ENCODE measurements at regions not wholly inside any gene's neighbourhood (a gene's known extent, or its start where the extent isn't known, plus 50 kb on each side); places are given as distances from the start of the nearest gene placed in this dataset.

DNA sequence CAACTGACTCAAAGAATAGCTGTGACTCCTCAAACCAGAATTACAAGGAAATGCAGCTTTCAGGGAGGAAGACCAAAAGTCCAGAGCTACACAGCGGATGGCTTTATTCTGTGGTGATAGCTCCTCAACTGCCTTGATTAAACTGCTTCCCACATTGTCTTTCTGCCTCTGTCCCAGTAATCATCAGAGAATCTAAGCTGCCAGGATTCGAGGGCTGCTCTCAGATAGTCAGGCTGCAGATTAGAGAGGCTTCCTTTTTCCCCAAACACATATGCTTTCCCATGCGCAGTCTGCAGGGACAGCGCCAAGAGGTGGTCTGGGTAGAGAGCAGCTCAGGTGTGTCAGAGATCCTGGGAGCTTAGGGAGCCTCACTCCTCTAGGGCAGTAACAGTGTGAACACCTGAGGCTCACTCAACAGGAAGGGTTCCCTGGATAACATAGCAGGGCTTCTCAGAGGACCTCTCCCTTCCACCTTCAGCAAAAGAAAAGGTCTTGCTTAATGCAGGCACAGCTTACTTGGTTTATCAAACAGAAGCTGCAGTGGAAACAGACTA, 439.9 kb upstream of the TLE4 start:
- Mint-ChIP-seq H3K4me1 (no peaks in the 10 kb centered on the region), H3K27ac (no peak overlapping the region), H3K27me3 (no peaks in the 10 kb centered on the region), H3K36me3 (ENCODE audit: low read depth) (no peaks in the 10 kb centered on the region), H3K9me3 (no peaks in the 10 kb centered on the region), H3K4me3 (no peak overlapping the region)
- DNase-seq, result no peak
- CTCF ChIA-PET, result no interaction called here
- POLR2A ChIA-PET, result no interaction called here

DNA sequence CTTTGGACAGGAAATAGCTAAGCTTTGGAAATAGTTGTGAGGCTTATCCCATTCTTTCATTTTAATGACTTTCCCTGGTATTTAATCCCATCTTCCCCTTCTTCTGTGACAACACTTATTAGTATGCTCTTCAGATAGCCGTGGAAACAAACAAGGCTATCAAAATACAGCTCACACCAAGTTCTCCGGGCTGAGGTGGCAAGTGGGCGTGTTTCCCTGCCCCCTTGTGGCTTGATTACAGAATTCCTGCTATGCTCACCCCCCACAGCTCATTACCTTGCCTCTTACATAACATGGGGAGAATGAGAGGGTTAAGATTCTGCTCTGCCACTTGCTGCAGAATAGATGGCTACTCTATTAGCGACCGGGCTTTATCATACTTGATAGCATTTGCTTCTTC, 437.1 kb upstream of the TLE4 start:
- Mint-ChIP-seq H3K36me3 (ENCODE audit: low read depth) (no peaks in the 10 kb centered on the region), H3K27me3 (no peaks in the 10 kb centered on the region), H3K4me3 (no peak overlapping the region), H3K4me1 (no peaks in the 10 kb centered on the region), H3K27ac (no peak overlapping the region), H3K9me3 (no peaks in the 10 kb centered on the region)
- POLR2A ChIA-PET, result no interaction called here
- CTCF ChIA-PET, result no interaction called here
- DNase-seq, result no peak

DNA sequence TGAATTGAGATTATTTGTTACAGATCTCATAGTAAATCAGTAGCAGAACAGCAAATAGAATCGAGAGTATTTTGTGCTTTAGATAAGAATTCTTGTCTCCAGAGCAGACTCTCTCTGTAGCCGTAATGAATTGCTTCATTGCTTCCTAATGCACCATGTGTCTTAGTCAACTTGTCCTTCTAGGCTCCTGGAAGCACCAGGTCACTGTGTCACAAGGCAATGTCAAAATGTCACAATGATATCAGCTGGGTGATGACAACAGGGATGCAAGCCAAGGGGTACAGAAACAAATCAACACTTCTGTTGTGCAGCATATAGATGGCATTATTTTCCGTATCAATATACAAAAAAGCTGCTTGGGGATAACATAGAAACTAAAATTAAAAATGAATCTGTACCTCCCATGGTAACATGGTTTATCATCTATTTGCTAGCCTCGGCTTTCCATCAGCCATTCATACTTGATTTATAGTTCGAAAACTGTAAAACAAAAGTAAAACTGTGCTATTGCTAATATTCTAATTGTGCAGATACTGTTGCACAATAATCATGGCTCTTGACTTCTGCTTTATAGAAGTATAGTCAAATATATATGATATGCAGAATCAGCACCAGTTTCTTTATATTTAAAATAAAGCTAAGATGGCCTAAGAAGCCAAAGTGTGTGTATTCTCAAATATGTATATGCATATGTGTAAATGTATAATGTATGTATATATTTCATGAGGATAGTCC, 435.9 kb upstream of the TLE4 start:
- ChIA-PET CTCF (no interaction called here), POLR2A (no interaction called here)
- H3K4me3 Mint-ChIP-seq, result no peak overlapping the region
- H3K9me3 Mint-ChIP-seq, result no peaks in the 10 kb centered on the region
- H3K27ac Mint-ChIP-seq, result no peak overlapping the region
- no peaks in the 10 kb centered on the region for H3K27me3 Mint-ChIP-seq
- H3K4me1 Mint-ChIP-seq, result no peaks in the 10 kb centered on the region
- no peaks in the 10 kb centered on the region for H3K36me3 Mint-ChIP-seq (ENCODE audit: low read depth)
- no peak for DNase-seq

DNA sequence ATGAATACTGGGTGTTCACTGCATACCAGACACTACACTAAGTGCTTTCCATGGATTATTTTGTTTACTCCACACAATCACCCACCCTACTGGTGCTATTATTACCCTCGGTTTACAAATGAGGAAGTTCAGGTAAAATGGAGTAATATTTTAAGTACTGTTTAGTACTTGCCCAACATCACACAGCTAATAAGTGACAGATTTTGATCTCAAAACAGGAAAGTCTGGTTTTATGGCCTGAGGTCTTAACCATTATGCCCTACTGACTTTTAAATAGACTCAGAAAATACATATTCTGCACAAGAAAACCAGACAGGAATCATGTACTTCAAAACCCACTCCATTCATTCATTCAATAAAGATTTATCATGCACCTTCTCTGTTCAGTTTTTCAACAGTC, 431.0 kb upstream of the TLE4 start:
- no peaks in the 10 kb centered on the region for H3K27me3 Mint-ChIP-seq
- no peaks in the 10 kb centered on the region for H3K4me1 Mint-ChIP-seq
- ChIA-PET CTCF (interaction anchor here (0.7 kb wide), 1 partner anchor 12 kb away, joined by 3 read pairs; no protein-coding TSS in a partner anchor), POLR2A (no interaction called here)
- H3K9me3 Mint-ChIP-seq, result no peaks in the 10 kb centered on the region
- H3K36me3 Mint-ChIP-seq (ENCODE audit: low read depth), result no peaks in the 10 kb centered on the region
- DNase-seq, result no peak
- H3K27ac Mint-ChIP-seq, result no peak overlapping the region
- H3K4me3 Mint-ChIP-seq, result no peak overlapping the region

DNA sequence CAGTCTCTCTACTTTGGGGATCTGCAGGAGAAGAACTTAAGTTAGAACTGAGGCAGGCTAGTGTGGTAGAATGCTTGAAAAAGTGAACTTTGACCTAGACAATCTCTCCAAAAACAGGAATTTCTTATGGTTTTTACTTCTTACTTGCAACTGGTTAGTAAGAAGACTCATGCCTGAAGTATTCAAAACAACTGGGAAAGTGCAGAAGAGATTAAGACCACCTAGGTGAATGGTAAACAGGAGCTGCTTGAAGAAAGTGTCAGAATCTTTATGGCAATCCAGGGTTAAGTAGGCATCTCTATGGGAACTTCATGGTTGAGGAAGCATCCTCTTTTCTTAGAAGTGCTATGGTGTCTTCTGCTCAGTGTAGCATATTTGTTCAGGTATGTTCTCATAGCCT, 428.6 kb upstream of the TLE4 start:
- no peaks in the 10 kb centered on the region for H3K4me1 Mint-ChIP-seq
- no peak overlapping the region for H3K27ac Mint-ChIP-seq
- no peaks in the 10 kb centered on the region for H3K36me3 Mint-ChIP-seq (ENCODE audit: low read depth)
- no peak for DNase-seq
- H3K27me3 Mint-ChIP-seq, result no peaks in the 10 kb centered on the region
- POLR2A ChIA-PET, result no interaction called here
- CTCF ChIA-PET, result no interaction called here
- no peaks in the 10 kb centered on the region for H3K9me3 Mint-ChIP-seq
- no peak overlapping the region for H3K4me3 Mint-ChIP-seq

DNA sequence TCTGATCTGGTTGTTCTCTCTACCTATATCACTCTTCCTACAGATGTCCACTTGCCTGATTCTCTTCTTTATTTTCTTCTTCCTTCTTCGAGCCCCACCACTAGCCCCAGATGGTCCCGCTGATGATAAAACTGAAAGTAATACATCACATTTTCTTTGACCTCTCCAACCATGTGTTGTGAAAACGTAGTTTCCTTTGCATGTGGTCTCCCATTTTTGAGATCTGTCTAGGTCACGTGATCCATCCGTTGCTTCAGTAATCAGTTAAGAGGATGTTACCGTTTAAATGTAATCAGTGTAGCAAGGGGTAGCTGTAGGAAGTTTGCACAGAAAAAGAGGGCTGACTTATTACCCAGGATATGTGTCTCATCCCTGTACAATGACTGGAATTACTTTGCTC, 426.3 kb upstream of the TLE4 start:
- ChIA-PET POLR2A (no interaction called here), CTCF (no interaction called here)
- Mint-ChIP-seq H3K9me3 (no peaks in the 10 kb centered on the region), H3K27me3 (no peaks in the 10 kb centered on the region), H3K4me3 (no peak overlapping the region), H3K36me3 (ENCODE audit: low read depth) (no peaks in the 10 kb centered on the region), H3K27ac (no peak overlapping the region), H3K4me1 (no peaks in the 10 kb centered on the region)
- no peak for DNase-seq

DNA sequence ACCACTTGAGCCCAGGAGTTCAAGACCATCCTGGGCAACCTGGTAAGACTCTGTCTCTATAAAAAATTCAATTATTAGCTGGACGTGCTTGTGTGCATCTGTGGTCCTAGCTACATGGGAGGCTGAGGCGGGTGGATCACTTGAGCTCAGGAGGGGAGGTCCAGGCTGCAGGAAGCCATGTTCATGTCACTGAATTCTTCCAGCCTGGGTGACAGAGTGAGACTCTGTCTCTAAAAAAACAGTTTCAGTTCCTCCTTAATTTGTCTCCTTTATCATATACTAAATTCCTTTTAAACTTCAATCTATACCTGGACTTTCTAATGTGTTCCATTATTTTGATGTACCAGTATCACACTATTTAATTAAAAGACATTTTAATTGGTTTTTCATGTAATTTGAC, 422.2 kb upstream of the TLE4 start:
- Mint-ChIP-seq H3K9me3 (no peaks in the 10 kb centered on the region), H3K4me3 (no peak overlapping the region), H3K36me3 (ENCODE audit: low read depth) (no peaks in the 10 kb centered on the region), H3K27me3 (no peaks in the 10 kb centered on the region), H3K4me1 (no peaks in the 10 kb centered on the region), H3K27ac (no peak overlapping the region)
- DNase-seq, result no peak
- ChIA-PET POLR2A (no interaction called here), CTCF (no interaction called here)

DNA sequence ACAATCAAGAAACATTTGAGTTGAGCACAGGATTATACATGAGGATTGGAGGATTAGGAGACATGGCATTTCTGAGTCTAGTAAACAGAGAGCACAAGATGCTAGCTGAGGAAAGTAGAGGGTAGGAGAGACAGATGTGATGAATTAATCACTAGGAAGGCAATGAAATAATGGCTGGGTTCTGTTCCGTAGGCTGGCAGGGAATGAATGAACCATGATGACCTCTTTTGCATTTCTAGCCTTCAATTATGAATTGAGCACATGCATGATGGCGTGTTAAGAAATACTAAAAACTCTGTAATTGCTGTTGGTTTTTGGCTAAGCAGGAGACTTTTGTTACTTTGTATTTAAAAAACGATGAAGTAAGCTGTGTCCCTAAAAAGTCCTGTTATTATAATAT, 420.0 kb upstream of the TLE4 start:
- Mint-ChIP-seq H3K27me3 (no peaks in the 10 kb centered on the region), H3K9me3 (no peaks in the 10 kb centered on the region), H3K27ac (no peak overlapping the region), H3K4me1 (no peaks in the 10 kb centered on the region), H3K4me3 (no peak overlapping the region), H3K36me3 (ENCODE audit: low read depth) (no peaks in the 10 kb centered on the region)
- CTCF ChIA-PET, result no interaction called here
- POLR2A ChIA-PET, result no interaction called here
- DNase-seq, result no peak

DNA sequence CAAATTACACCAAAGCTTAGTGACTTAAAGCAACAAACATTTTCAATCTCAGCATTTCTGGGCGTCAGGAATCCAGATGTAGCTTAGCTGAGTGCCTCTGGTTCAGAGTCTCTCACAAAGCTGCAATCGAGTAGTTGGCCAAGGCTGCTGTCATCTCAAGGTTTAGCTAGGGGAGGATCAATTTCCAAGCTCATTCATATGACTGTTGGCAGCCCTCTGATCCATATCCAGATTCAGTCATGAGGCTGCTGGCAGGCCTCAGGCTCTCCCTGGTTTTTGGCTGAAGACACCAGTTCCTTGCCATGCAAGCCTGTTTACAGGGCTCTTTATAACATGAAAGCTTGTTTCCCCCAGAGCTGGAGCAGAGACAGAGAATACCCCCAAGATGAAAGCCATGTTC, 419.5 kb upstream of the TLE4 start:
- no peaks in the 10 kb centered on the region for H3K36me3 Mint-ChIP-seq (ENCODE audit: low read depth)
- no peak overlapping the region for H3K27ac Mint-ChIP-seq
- no peaks in the 10 kb centered on the region for H3K4me1 Mint-ChIP-seq
- no peaks in the 10 kb centered on the region for H3K9me3 Mint-ChIP-seq
- CTCF ChIA-PET, result no interaction called here
- no peak for DNase-seq
- no peak overlapping the region for H3K4me3 Mint-ChIP-seq
- POLR2A ChIA-PET, result no interaction called here
- no peaks in the 10 kb centered on the region for H3K27me3 Mint-ChIP-seq

DNA sequence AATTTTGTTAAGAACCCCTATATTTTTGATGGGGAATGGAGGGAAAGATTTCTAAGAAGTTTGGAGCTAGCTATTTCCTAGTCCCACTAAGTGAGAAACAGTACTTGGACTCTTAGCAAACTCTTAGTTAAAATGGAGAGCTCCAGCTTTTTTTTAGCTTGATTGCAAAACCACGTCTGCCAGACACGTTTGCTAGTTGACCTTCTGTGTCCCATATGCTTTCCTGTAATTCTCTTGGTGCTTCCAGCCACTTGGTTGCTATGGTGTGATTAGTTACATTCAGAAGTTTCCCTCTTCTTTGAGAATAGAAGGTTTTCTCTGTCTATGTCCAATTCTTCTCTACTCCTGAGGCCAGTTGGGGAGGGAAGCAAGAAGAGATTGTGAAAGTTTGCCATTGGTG, 417.0 kb upstream of the TLE4 start:
- H3K27me3 Mint-ChIP-seq, result no peaks in the 10 kb centered on the region
- H3K4me3 Mint-ChIP-seq, result no peak overlapping the region
- POLR2A ChIA-PET, result no interaction called here
- no peak overlapping the region for H3K27ac Mint-ChIP-seq
- CTCF ChIA-PET, result no interaction called here
- DNase-seq, result no peak
- no peaks in the 10 kb centered on the region for H3K4me1 Mint-ChIP-seq
- no peaks in the 10 kb centered on the region for H3K36me3 Mint-ChIP-seq (ENCODE audit: low read depth)
- H3K9me3 Mint-ChIP-seq, result no peaks in the 10 kb centered on the region

DNA sequence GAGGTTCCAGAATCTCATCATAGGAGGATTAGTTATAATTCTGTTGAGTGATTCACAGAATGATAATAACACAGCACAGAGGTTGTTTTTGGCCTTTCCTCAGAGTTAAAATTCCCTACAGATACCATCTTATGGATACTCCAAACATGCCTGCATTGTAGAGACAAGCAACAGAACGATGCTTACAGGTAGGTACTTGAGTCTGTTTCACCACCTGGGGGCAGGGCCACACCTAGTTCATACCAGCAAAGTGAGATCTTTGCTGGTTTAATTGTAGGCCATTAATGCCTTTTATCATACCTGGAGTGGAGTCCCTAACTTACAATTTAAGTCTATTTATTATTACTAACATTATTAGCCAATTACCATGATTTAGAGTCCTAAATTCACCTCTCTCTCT, 416.5 kb upstream of the TLE4 start:
- POLR2A ChIA-PET, result no interaction called here
- CTCF ChIA-PET, result interaction anchor here (1.3 kb wide), 1 partner anchor 10 kb away, joined by 4 read pairs; no protein-coding TSS in a partner anchor
- no peaks in the 10 kb centered on the region for H3K9me3 Mint-ChIP-seq
- DNase-seq, result no peak
- no peak overlapping the region for H3K27ac Mint-ChIP-seq
- no peaks in the 10 kb centered on the region for H3K4me1 Mint-ChIP-seq
- H3K27me3 Mint-ChIP-seq, result no peaks in the 10 kb centered on the region
- no peaks in the 10 kb centered on the region for H3K36me3 Mint-ChIP-seq (ENCODE audit: low read depth)
- no peak overlapping the region for H3K4me3 Mint-ChIP-seq

DNA sequence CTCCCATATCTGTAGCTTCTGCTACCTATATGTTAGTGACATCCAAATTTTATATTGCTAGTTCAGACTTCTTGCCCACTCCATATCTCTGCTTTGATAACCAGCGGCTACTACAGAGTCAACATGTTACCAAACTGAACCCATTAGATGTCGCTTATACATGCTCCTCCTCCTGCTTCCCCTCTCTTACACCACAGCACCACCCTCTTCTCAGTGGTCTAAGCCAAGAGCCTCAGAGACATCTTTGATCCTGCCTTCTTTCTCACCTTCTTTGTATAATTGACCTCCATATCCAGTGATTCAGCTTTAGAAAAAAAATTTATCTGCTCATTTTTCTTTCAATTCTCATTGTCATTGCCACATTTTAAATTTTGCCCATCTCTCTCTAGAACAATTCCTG, 408.2 kb upstream of the TLE4 start:
- no peaks in the 10 kb centered on the region for H3K9me3 Mint-ChIP-seq
- H3K27me3 Mint-ChIP-seq, result peaks cover 4% of the 10 kb centered on the region
- H3K4me3 Mint-ChIP-seq, result no peak overlapping the region
- no peaks in the 10 kb centered on the region for H3K36me3 Mint-ChIP-seq (ENCODE audit: low read depth)
- H3K4me1 Mint-ChIP-seq, result no peaks in the 10 kb centered on the region
- POLR2A ChIA-PET, result no interaction called here
- no peak for DNase-seq
- H3K27ac Mint-ChIP-seq, result no peak overlapping the region
- CTCF ChIA-PET, result no interaction called here

DNA sequence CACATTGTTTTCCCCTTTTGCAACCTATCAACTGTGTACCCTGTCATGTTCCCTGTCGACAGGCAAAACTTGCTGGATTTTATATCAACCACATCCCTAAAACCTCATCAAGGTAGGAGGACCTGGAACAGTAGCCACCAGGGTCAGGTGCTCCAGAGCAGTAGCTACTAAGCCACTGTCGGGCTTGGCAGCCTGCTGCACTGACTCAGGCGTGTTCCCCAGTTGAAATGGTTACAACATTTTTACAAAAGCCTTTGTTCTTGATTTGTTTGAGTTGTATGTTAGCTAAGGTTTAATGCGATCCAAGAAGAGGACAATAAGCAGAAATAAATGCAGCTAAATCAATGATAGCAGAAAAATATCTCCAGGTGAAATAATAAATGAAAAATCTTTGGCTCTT, 407.4 kb upstream of the TLE4 start:
- no peaks in the 10 kb centered on the region for H3K4me1 Mint-ChIP-seq
- no peak for DNase-seq
- no peak overlapping the region for H3K4me3 Mint-ChIP-seq
- H3K9me3 Mint-ChIP-seq, result no peaks in the 10 kb centered on the region
- POLR2A ChIA-PET, result no interaction called here
- no peak overlapping the region for H3K27ac Mint-ChIP-seq
- H3K36me3 Mint-ChIP-seq (ENCODE audit: low read depth), result no peaks in the 10 kb centered on the region
- H3K27me3 Mint-ChIP-seq, result peaks cover 4% of the 10 kb centered on the region
- CTCF ChIA-PET, result no interaction called here

DNA sequence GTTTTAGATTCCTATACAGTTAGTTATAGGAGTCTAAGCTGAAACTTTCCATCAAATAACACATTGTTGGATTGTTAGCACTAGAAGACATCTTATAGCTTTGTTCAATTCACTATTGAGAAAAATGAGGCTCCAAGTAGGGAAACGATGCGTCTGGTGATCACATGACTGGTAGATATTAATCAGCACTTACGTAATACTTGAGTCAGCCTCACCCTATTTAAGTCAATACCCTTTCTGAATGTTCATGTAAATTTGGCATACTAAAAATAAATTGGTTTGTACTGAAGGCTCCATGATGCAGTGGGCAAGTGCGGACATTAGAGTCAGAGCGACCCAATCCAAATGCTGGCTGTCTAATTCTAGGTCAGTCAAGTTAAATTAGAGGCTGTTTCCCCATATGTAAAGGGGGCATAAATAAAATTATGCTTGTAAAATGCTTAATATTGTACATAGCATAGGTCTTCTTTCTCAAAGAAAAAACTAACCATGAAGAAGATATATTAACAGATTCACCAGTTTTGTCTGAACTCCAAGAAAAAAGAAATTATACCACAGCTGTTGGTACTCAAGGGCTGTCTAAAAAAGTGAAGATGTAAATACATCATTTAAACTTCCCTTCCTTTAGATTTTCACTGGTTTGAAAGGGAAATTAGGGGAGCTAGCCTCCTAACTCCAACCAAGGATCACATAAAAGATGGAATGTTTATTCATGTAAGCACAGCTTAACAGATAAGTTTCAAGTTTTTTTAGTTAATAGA, 406.6 kb upstream of the TLE4 start:
- Mint-ChIP-seq H3K4me3 (no peak overlapping the region), H3K36me3 (ENCODE audit: low read depth) (no peaks in the 10 kb centered on the region), H3K27ac (no peak overlapping the region), H3K27me3 (peaks cover 4% of the 10 kb centered on the region), H3K4me1 (no peaks in the 10 kb centered on the region), H3K9me3 (peaks cover 2% of the 10 kb centered on the region)
- POLR2A ChIA-PET, result no interaction called here
- CTCF ChIA-PET, result interaction anchor here (1.2 kb wide), 1 partner anchor 9 kb away, joined by 4 read pairs; no protein-coding TSS in a partner anchor
- no peak for DNase-seq
